ENCODE measurements at regions not wholly inside any gene's neighbourhood (a gene's known extent, or its start where the extent isn't known, plus 50 kb on each side); places are given as distances from the start of the nearest gene placed in this dataset.

- POLR2A ChIA-PET: no interaction called here
- H2AFZ ChIP-seq (ENCODE audit: control insufficient read depth, low read depth, low read length): no peak overlapping the region
- no peak overlapping the region for H3K27ac ChIP-seq (ENCODE audit: control insufficient read depth, insufficient read depth)
- no peaks in the 10 kb centered on the region for H3K4me1 ChIP-seq (ENCODE audit: control insufficient read depth, insufficient read depth, low read length)
- RAD21 ChIA-PET (ENCODE audit: unreplicated experiment): no interaction called here
- WGBS (ENCODE audit: insufficient coverage, insufficient replicate concordance, low lambda C conversion rate, missing lambda C conversion rate): 58% methylated on average over 4 of the region's 4 CpGs
- DNase-seq (ENCODE audit: low read depth, low spot score) (no peak), ATAC-seq (no peak), FAIRE-seq (no peak)
- H3K27me3 ChIP-seq (replicated peaks in 1 of 2; ENCODE audit: control insufficient read depth in 2 of 2, insufficient read depth in 2 of 2, low read length in 1 of 2): no peaks in the 10 kb centered on the region
- SMC1A ChIA-PET (ENCODE audit: uncharacterized antibody, unreplicated experiment): interaction anchor here (0.5 kb wide), 1 partner anchor 832 kb away, joined by 3 read pairs; no protein-coding TSS in a partner anchor
- no peaks in the 10 kb centered on the region for H4K20me1 ChIP-seq (ENCODE audit: control insufficient read depth, insufficient read depth)
- no peaks in the 10 kb centered on the region for H3K36me3 ChIP-seq (ENCODE audit: control insufficient read depth in 2 of 2, insufficient read depth in 2 of 2, low read length in 1 of 2)
- intact Hi-C loops (cut with micrococcal nuclease; ENCODE audit: unreplicated experiment) (no loop called here), in situ Hi-C loops (cut with MboI) (no loop called here)
- CTCF ChIA-PET: no interaction called here
- no TSS peak for BruUV-seq (replicated peaks)
- H3K9me3 ChIP-seq (replicated peaks; ENCODE audit: control insufficient read depth, insufficient read depth, low read length): no peaks in the 10 kb centered on the region
- H3K4me2 ChIP-seq (ENCODE audit: control insufficient read depth, insufficient read depth): no peak overlapping the region
- H3K79me2 ChIP-seq (ENCODE audit: control insufficient read depth, insufficient read depth, low read length): no peaks in the 10 kb centered on the region
- TF ChIP-seq E4F1 (IDR thresholded peaks at IDR 0.05; ENCODE audit: borderline replicate concordance, partially characterized antibody) (no peak), RFX5 (IDR thresholded peaks at IDR 0.05; ENCODE audit: low read depth, low read length) (no peak), RBBP5 (conservative IDR thresholded peaks at IDR 0.05) (no peak), POLR2AphosphoS5 (IDR thresholded peaks at IDR 0.05; ENCODE audit: low read length) (no peak), ZSCAN29 (IDR thresholded peaks at IDR 0.05) (no peak)
- no peak overlapping the region for H3K4me3 ChIP-seq
- H3K9ac ChIP-seq (ENCODE audit: control insufficient read depth, insufficient read depth, low read length): no peak overlapping the region
Observed at GRCh38 chr18:27382567-27383216, 197.6 kb upstream of the CHST9 start.

Data from GM12878 (cell line).